HG02885 (cell line): ENCODE measurements at regions not wholly inside any gene's neighbourhood (a gene's known extent, or its start where the extent isn't known, plus 50 kb on each side); places are given as distances from the start of the nearest gene placed in this dataset.
"Not testable (repeated sequence)": the region's sequence is repeated elsewhere in the genome, so short reads cannot be mapped to it uniquely, and the experiment has no call there.

Experiments used
- ATAC-seq: cut with Tn5 transposase; IDR thresholded peaks from one replicate; pipeline ENCODE4 v1.9.1; 2021; ENCODE audit warnings: mild to moderate bottlenecking; ENCODE audit not compliant: unreplicated experiment, poor library complexity

DNA sequence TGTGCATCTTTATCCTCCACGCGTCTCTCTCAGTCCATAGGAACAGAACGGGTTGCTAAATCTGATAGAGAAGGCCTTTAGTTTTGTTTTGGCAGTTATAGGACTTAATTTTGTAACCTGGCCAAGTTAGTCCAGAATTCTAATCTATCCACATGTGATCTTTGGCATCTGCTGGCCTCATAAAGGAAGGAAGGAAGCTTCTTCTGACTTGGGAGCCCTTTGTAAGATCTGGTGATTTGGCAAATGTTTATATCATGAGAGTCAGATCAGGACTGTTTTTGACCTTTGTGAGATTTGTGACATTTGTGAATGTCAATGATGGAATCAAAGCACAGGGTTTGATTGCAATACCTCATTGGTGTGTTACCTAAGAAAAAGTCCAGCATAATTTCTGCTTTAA, 96.4 kb upstream of the MTLN start:
- not testable (repeated sequence) for ATAC-seq

DNA sequence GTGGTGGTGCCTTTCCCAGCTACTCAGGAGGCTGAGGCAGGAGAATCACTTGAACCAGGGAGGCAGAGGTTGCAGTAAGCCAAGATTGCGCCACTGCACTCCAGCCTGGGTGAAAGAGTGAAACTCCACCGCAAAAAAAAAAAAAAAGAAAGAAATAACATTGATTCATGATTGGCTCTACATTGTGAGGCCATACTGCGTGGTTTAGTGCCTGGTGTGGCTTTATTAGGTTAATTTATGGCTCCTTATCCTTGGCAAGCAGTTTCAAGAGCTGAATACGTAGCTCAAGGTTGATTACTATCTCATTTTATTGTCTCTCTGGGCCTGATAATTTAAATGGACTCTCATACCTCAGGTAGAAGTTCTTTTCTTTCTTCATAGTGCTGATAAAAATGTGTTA, 80.5 kb upstream of the MTLN start:
- not testable (repeated sequence) for ATAC-seq

DNA sequence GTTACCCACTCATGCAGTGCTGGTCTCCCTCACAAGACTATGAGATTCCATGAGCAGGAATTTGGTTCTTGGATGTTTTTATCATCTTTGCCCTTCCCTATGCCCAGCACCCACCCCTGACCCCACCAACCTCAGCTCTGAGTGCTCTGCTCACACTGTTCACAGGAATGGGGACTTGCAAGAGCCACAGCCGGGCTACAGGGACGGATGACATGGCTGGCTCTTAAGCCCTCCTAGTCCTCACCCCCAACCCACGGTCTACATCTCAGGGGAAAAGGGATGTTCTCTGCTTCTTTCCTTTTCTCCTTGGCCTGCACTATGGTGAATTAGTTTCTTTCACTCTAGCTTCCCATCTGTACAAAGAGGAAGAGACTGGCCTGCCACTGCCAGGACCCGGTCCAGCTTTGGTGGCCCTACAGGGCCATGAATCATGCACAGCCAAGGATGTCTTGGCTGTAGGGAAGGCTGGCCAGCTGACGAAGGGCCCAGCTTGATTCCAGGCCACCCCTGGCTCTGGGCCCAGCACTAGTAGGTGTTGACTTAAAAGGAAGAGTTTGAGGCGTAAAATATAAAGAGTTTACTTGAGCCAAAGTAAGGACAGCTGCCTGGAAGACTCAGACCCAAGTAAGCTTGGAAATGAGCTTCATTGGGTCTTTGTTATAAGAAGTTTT, 79.7 kb upstream of the MTLN start:
- not testable (repeated sequence) for ATAC-seq

DNA sequence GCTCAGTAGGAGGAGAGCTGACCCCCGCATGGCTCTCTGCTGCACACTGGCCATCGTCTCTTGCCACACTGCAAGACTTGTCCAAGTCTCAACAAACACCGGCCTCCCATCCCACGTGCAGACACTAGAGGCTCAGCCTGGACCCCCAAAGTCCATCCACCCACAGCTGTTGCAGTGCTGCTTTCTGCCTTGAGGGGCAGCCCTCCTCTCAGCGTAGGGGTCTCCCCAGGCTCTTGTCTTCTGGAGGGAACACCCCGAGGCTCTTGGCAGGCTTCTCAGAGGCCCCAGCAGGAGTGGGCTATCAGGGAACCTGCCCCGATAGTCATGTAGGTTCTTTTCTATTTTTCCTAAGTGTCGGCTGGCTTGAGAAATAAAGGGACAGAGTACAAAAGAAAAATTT, 75.5 kb upstream of the MTLN start:
- not testable (repeated sequence) for ATAC-seq

DNA sequence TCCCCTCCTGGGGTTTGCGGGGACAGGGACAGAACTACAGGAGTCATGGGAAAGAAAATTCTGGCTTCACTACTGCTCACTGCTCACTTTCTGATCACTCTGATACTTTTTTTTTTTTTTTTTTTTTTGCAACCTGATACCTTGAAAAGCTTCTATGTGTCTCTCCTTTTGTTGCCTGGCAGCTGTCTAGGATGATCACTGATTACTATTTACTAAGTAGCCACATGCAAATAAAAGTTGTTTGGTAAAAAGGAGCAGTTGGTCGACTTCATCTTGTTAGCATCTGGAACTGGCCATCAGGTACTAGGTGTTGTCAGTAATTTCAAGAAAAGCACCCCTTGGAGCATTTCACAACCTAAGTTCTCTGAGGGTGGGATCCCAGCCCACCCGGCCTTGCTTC, 74.9 kb upstream of the MTLN start:
- ATAC-seq, result not testable (repeated sequence)

DNA sequence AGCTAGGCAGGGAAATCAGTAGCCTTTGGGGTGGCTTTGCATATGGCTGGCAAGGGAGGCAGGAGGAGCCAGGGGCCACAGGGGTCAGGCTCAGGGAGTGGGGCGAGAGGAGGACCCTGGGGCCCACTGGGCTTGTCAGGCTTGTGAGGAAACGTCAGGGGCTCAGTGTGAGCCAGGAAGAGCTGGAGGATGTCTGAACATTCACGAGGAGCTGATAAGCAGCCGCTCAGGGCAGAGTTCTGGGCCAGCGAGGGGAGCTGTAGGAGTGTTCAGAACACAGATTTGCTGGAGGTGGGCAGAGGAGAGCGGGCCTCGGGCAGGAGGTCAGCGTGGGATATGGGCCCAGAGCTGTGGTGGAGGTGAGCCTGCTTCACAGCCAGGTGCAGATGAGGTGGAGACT, 72.7 kb upstream of the MTLN start:
- ATAC-seq, result not testable (repeated sequence)

DNA sequence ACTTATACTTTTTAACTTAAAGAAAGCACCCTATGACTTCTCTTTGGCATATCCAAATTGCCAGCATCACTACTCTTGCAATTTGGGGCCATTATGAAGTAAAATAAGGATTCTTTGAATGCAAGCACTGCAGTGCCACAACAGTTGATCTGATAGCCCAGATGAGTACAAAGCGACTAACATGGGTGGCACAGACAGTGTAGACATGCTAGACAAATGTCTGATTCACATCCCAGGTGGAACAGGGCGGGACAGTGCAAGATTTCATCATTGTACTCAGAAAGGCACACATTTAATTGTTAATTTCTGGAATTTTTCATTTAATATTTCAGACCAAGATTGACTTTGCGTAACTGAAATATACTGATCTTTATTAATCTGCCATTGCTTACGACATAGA, 68.5 kb upstream of the MTLN start:
- not testable (repeated sequence) for ATAC-seq

DNA sequence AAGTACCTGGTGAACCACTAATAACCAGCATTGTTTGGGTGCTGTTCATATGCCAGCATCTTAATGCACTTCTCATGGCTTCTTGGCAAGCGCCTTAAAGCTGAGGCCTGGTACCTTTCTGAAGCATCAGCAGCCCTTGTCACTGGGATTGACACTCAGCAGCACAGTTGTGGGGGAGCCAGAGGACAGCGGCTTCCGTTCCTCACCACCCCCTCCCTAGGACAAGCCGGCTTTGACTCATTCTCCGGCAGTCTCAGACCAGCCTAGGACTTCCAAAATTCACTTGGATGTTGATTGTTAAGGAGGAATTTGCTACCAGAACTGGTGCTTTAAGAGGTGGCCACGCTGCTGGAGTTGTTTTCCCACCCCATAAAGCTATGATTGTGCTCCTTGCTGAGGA, 64.7 kb upstream of the MTLN start:
- ATAC-seq, result not testable (repeated sequence)

DNA sequence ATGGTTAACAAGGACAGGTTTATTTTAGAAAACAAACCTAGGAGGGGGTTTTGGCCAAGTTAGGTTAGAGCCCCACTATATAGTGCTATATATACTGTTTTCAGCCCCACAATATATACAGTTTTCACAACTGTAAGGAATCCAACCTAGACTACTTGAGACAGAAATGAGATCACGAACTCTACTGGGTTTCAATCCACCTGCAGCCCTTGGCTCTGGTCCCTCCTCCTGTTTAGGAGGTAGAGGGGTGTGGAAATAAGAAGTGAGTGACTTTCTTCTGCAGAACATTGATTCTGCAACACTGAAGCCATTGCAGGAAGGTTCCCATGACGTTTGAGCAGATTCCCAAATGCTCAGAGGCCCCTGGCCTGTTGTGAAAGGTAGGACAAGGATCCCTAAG, 63.7 kb upstream of the MTLN start:
- ATAC-seq, result not testable (repeated sequence)

DNA sequence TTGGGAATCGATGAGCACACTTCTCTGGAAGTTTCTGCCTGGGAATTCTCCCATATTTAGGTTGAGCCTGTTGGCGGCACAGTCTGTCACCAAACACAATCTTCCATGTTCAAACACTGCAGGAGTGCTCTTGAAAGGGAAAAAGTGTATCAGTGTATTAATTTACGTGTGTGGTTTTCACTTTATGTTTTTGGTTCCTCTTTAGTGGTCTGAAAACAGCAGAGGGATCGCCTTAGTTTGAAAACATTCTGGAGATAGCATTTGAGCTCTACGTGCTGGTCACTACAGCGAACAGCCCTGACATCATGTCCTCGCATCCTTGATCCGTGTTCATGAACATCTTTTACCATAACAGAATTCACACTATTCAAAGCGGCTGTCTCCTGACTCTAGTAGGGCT, 57.3 kb upstream of the MTLN start:
- not testable (repeated sequence) for ATAC-seq

DNA sequence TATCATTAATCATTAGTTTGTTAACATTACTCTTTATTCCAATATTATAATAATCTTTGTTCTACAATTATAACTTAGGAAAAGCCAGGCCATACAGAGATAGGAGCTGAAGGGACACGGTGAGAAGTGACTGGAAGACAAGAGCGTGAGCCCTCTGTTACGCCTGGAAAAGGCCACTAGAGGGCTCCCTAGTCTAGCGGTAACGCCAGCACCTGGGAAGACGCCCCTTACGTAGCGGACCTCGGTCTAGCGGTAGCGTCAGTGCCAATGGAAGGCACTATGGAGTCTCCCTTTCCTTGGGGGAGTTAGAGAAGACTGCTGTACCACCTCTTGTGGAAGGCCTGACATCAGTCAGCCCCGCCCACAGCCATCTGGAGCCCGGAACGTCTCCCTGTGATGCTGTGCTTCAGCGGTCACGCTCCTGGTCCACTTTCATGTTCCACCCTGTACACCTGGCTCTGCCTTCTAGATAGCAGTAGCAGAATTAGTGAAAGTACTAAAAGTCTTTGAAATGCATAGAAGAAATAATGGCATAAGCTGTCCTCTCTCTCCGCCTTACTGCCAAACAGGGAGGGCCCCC, 55.6 kb upstream of the MTLN start:
- peak; percentile 88 for ATAC-seq

DNA sequence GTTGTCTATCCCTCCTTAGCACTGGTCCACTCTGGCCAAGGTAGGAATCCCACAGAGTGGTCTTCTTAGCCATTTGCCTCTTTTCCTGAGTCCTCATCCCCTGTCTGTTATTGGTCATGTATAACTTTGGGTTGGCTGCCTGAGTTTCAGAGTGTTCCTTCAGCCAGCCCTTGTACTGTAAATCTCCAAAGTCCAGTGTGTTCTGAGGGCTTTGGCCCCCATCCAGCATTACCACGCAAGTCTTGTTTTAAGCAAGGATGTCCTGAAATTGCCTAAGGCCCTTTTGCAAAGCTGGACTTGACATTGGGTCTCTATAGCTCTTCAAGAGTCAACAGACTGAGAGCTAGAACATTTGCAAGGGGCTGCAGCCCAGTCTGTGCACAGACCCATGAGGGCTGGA, 52.5 kb upstream of the MTLN start:
- not testable (repeated sequence) for ATAC-seq

DNA sequence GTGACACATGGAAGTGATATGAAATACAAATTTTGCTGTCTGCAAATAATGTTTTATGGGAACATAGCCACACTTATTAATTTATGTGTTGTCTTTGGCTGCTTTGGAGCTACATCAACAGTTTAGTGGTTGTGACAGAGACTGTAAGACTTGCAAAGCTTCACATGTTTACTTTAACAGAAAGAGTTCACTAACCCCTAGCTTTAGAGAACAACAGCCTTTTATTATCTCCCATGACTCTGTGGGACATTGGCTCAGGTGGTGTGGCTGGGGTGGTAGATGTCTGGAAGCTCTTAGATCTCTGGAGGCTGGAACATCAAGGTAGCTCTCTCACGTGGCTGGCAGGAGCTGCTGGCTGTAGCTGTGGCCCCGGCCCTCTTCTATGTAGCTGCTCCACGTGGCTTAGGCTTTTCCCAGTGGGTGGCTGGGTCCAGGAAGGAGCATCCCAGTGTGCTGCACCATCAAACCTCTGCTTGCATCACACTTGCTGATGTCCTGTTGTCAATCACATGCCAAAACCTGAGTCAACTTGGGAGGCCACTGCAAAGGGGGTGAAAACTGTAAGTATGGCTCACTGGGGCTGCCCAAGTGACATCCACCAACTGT, 51.8 kb upstream of the MTLN start:
- not testable (repeated sequence) for ATAC-seq

DNA sequence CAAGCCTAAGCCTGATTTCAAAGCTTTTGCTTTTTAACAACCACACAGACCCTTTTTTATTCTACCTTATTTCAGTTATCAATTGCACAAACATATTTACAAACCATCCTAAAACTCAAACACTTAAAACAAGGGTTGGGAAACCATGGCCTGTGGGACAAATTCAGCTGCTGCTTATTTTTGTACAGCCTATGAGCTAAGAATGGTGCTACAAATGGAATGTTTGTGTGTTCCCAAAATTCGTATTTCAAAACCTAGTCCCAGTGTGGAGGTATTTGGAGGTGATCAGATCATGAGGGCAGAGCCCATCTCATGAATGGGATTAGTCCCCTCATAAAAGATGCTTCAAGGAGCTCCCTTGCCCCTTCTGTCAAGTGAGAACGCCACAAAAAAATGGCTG, 51.1 kb upstream of the MTLN start:
- not testable (repeated sequence) for ATAC-seq
